Astrocyte (in vitro differentiated cells and primary cell): ENCODE measurements at regions not wholly inside any gene's neighbourhood (a gene's known extent, or its start where the extent isn't known, plus 50 kb on each side); places are given as distances from the start of the nearest gene placed in this dataset.

ENCODE experiments used
- DNase-seq: peaks from one replicate; pipeline ENCODE4 v3.0.0-alpha.2; 2010; ENCODE audit warnings: low read depth
- FAIRE-seq: peaks from 2 replicates; lab custom pipeline; 2011; peaks lifted over from hg19 to GRCh38; lab: Jason Lieb, UNC
- H2AFZ ChIP-seq: 2 replicates; pipeline ENCODE4 v1.6.0; 2012; ENCODE audit warnings: low read depth, low read length, inconsistent platforms
- H3K27ac ChIP-seq: 2 replicates; pipeline ENCODE4 v1.5.1; 2011; ENCODE audit warnings: low read depth, low read length, inconsistent platforms
- H3K27me3 ChIP-seq: 2 replicates; pipeline ENCODE4 v1.6.0; 2011; ENCODE audit warnings: low read length, inconsistent platforms; ENCODE audit not compliant: insufficient read depth
- H3K36me3 ChIP-seq: 2 replicates; pipeline ENCODE4 v1.5.1; 2011; ENCODE audit warnings: low read length, inconsistent platforms; ENCODE audit not compliant: insufficient read depth
- H3K4me1 ChIP-seq: 2 replicates; pipeline ENCODE4 v1.5.1; 2011; ENCODE audit warnings: low read length, inconsistent platforms; ENCODE audit not compliant: insufficient read depth
- H3K4me2 ChIP-seq: 2 replicates; pipeline ENCODE4 v1.6.0; 2012; ENCODE audit warnings: low read length, inconsistent platforms
- H3K4me3 ChIP-seq: 2 replicates; pipeline ENCODE4 v1.5.1; 2011; ENCODE audit warnings: low read depth, mild to moderate bottlenecking, low read length, inconsistent platforms; ENCODE audit not compliant: insufficient read depth
- H3K79me2 ChIP-seq: 2 replicates; pipeline ENCODE4 v1.6.0; 2012; ENCODE audit warnings: mild to moderate bottlenecking, low read length, inconsistent platforms; ENCODE audit not compliant: insufficient read depth
- H3K9ac ChIP-seq: 2 replicates; pipeline ENCODE4 v1.6.0; 2012; ENCODE audit warnings: mild to moderate bottlenecking, low read length, inconsistent platforms
- H3K9me3 ChIP-seq: 2 replicates; pipeline ENCODE4 v1.5.1; 2012; ENCODE audit warnings: low read depth, mild to moderate bottlenecking, low read length, inconsistent platforms; ENCODE audit not compliant: insufficient read depth
- H4K20me1 ChIP-seq: 2 replicates; pipeline ENCODE4 v1.6.0; 2012; ENCODE audit warnings: low read length, inconsistent platforms; ENCODE audit not compliant: insufficient read depth
- H3K27ac Mint-ChIP-seq: one replicate; pipeline ENCODE4 v1.8.0; 2021; ENCODE audit warnings: mild to moderate bottlenecking, mixed read lengths; ENCODE audit not compliant: unreplicated experiment
- H3K27me3 Mint-ChIP-seq: one replicate; pipeline ENCODE4 v1.8.0; 2021; ENCODE audit warnings: low read depth, mixed read lengths; ENCODE audit not compliant: unreplicated experiment
- H3K36me3 Mint-ChIP-seq: one replicate; pipeline ENCODE4 v1.8.0; 2021; ENCODE audit warnings: low read depth, mixed read lengths; ENCODE audit not compliant: unreplicated experiment
- H3K4me1 Mint-ChIP-seq: one replicate; pipeline ENCODE4 v1.8.0; 2021; ENCODE audit warnings: low read depth, mixed read lengths; ENCODE audit not compliant: unreplicated experiment
- H3K4me3 Mint-ChIP-seq: one replicate; pipeline ENCODE4 v1.8.0; 2021; ENCODE audit warnings: mild to moderate bottlenecking, moderate library complexity, mixed read lengths; ENCODE audit not compliant: unreplicated experiment
- H3K9me3 Mint-ChIP-seq: one replicate; pipeline ENCODE4 v1.8.0; 2021; ENCODE audit warnings: mild to moderate bottlenecking, mixed read lengths; ENCODE audit not compliant: unreplicated experiment
- EZH2 ChIP-seq: IDR thresholded peaks from 2 replicates; pipeline ENCODE4 v1.6.1; 2012; ENCODE audit warnings: mild to moderate bottlenecking, low read length, inconsistent platforms; ENCODE audit not compliant: insufficient read depth
- TF ChIP-seq, protein P1 (sequence below): IDR thresholded peaks from 2 replicates; pipeline ENCODE4 v1.5.1; 2011; ENCODE audit warnings: low read depth, mild to moderate bottlenecking, inconsistent platforms, low read length, moderate library complexity; ENCODE audit not compliant: insufficient read depth

DNA sequence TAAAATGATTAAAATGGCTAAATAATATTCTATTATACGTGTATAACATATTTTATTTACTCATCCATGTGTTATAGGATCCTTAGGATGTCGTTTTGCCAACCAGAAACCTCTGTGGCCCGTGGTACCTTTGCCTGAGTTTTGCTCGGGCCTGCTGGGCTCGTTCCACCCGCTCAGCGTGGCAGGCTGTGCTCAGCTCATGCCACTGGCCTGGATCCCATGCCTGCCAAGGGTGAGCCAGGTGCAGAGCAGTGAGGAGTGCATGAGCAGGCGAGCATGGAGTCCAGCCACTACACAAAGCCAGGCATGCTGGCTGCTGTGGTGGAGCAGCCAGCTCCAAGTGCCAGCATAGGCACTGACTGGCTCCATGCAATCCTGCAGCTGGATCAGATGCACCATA, 417.2 kb downstream of the TTLL7 start:
- DNase-seq (no peak), FAIRE-seq (no peak)
- no peaks in the 10 kb centered on the region for H3K27me3 Mint-ChIP-seq
- H3K36me3 Mint-ChIP-seq, result no peaks in the 10 kb centered on the region
- no peak overlapping the region for H3K9ac ChIP-seq
- TF ChIP-seq, protein P1, sequence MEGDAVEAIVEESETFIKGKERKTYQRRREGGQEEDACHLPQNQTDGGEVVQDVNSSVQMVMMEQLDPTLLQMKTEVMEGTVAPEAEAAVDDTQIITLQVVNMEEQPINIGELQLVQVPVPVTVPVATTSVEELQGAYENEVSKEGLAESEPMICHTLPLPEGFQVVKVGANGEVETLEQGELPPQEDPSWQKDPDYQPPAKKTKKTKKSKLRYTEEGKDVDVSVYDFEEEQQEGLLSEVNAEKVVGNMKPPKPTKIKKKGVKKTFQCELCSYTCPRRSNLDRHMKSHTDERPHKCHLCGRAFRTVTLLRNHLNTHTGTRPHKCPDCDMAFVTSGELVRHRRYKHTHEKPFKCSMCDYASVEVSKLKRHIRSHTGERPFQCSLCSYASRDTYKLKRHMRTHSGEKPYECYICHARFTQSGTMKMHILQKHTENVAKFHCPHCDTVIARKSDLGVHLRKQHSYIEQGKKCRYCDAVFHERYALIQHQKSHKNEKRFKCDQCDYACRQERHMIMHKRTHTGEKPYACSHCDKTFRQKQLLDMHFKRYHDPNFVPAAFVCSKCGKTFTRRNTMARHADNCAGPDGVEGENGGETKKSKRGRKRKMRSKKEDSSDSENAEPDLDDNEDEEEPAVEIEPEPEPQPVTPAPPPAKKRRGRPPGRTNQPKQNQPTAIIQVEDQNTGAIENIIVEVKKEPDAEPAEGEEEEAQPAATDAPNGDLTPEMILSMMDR, result no peak
- TF ChIP-seq EZH2, result no peak
- no peaks in the 10 kb centered on the region for H4K20me1 ChIP-seq
- H3K4me2 ChIP-seq, result no peak overlapping the region
- no peaks in the 10 kb centered on the region for H3K27me3 ChIP-seq
- H2AFZ ChIP-seq, result no peak overlapping the region
- H3K27ac ChIP-seq, result no peak overlapping the region
- H3K4me1 Mint-ChIP-seq, result no peaks in the 10 kb centered on the region
- no peaks in the 10 kb centered on the region for H3K4me1 ChIP-seq
- H3K4me3 Mint-ChIP-seq, result no peak overlapping the region
- H3K27ac Mint-ChIP-seq, result no peak overlapping the region
- no peak overlapping the region for H3K4me3 ChIP-seq
- H3K36me3 ChIP-seq, result no peaks in the 10 kb centered on the region
- peaks cover 2% of the 10 kb centered on the region for H3K9me3 Mint-ChIP-seq
- no peaks in the 10 kb centered on the region for H3K79me2 ChIP-seq
- peaks cover 7% of the 10 kb centered on the region for H3K9me3 ChIP-seq

GRCh38 chr1:83574791-83575190, 424.1 kb downstream of the TTLL7 start:
- no peak overlapping the region for H3K27ac ChIP-seq
- no peaks in the 10 kb centered on the region for H3K4me1 ChIP-seq
- no peak overlapping the region for H2AFZ ChIP-seq
- no peak overlapping the region for H3K27ac Mint-ChIP-seq
- no peak for DNase-seq
- H3K27me3 Mint-ChIP-seq, result no peaks in the 10 kb centered on the region
- H3K9me3 Mint-ChIP-seq, result no peaks in the 10 kb centered on the region
- no peaks in the 10 kb centered on the region for H3K36me3 ChIP-seq
- no peak overlapping the region for H3K4me3 ChIP-seq
- no peaks in the 10 kb centered on the region for H3K36me3 Mint-ChIP-seq
- H3K4me3 Mint-ChIP-seq, result no peak overlapping the region
- H3K9ac ChIP-seq, result no peak overlapping the region
- no peak for TF ChIP-seq EZH2
- TF ChIP-seq, protein P1, result no peak
- no peaks in the 10 kb centered on the region for H3K4me1 Mint-ChIP-seq
- H3K27me3 ChIP-seq, result no peaks in the 10 kb centered on the region
- H4K20me1 ChIP-seq, result no peaks in the 10 kb centered on the region
- no peak for FAIRE-seq
- no peak overlapping the region for H3K4me2 ChIP-seq
- H3K9me3 ChIP-seq, result no peaks in the 10 kb centered on the region
- H3K79me2 ChIP-seq, result no peaks in the 10 kb centered on the region

DNA sequence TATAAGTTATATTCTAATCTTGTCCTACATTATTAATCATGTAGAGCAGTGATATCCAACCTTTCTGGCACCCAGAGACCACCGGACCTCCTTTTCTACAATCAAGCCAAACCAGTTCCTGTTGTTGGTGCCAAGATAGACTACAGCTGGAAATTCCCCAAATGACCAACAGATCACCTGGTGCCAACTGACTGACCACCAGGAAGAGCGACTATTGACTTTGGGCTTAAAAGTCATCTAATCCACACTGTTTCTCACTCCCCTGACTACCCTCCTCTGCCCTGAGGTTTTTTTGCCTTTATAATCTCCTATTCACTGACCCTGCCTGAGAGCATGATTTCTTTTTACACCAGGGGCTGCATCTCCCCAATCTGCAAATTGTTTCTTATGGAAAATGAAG, 425.2 kb downstream of the TTLL7 start:
- no peak overlapping the region for H3K27ac ChIP-seq
- H3K4me3 ChIP-seq, result no peak overlapping the region
- peaks cover 4% of the 10 kb centered on the region for H3K27me3 Mint-ChIP-seq
- FAIRE-seq, result no peak
- no peaks in the 10 kb centered on the region for H4K20me1 ChIP-seq
- no peak overlapping the region for H3K9ac ChIP-seq
- no peaks in the 10 kb centered on the region for H3K9me3 Mint-ChIP-seq
- no peak overlapping the region for H3K4me2 ChIP-seq
- no peaks in the 10 kb centered on the region for H3K4me1 Mint-ChIP-seq
- no peaks in the 10 kb centered on the region for H3K36me3 ChIP-seq
- no peaks in the 10 kb centered on the region for H3K4me1 ChIP-seq
- no peak overlapping the region for H3K4me3 Mint-ChIP-seq
- TF ChIP-seq, protein P1, result no peak
- TF ChIP-seq EZH2, result no peak
- no peak overlapping the region for H3K27ac Mint-ChIP-seq
- DNase-seq, result no peak
- no peaks in the 10 kb centered on the region for H3K27me3 ChIP-seq
- no peak overlapping the region for H2AFZ ChIP-seq
- H3K36me3 Mint-ChIP-seq, result no peaks in the 10 kb centered on the region
- no peaks in the 10 kb centered on the region for H3K9me3 ChIP-seq
- H3K79me2 ChIP-seq, result no peaks in the 10 kb centered on the region
